PC-9 (cell line): ENCODE measurements at regions not wholly inside any gene's neighbourhood (a gene's known extent, or its start where the extent isn't known, plus 50 kb on each side); places are given as distances from the start of the nearest gene placed in this dataset.

Source experiments
- CTCF ChIP-seq: fragments of 200-600 bp; sonication (generic); conservative IDR thresholded peaks from 2 replicates; pipeline ENCODE4 v1.6.1; 2017; ENCODE audit warnings: mixed run types, antibody characterized with exemption, mild to moderate bottlenecking, moderate library complexity
- EZH2 ChIP-seq: fragments of 200-600 bp; sonication (generic); IDR thresholded peaks from 2 replicates; pipeline ENCODE4 v1.8.0; 2017; ENCODE audit warnings: antibody characterized with exemption, low read depth

DNA sequence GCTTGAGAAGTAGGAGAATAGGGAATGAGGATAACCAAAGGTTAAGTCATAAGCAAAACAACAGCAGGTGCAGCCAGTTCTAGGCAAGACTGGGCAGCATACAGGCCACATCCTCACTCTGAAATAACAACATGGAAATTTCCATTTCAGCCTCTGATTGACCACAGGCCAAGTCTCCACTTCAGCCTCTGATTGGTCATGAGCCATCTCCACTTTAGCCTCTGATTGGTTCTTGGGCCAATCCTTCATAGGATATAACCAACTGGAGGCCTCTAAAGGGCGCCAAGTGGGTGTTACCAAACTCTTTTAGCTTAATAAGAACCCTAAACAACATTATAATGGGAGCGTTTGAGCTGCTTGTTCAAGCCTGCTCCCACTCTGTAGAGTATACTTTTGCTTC is 512.0 kb downstream of the NPIPA7 start:
- TF ChIP-seq CTCF (no peak), EZH2 (no peak)
